ENCODE measurements at regions not wholly inside any gene's neighbourhood (a gene's known extent, or its start where the extent isn't known, plus 50 kb on each side); places are given as distances from the start of the nearest gene placed in this dataset.

DNA sequence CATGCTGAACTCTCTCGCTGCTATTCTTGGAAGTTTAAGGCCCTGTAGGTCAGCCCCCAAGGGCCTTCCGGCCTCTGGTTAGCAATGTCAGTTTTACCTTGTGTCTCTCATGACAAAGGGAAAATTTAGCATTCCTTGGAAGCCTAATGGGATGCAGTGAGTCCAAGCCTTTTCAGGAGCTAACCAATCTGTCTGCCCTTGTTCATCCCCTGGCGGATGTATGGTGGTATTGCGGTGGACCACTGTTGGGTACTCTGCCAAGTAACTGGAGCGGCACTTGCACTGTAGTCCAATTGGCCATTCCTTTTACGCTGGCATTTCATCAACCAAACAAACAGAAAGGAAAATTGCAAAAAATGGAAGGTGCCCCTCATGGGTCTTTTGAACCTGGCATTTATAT lies 318.4 kb upstream of the NMUR2 start:
- no peak for TF ChIP-seq POLR2A (IDR thresholded peaks at IDR 0.05)
- TF ChIP-seq, protein P1, sequence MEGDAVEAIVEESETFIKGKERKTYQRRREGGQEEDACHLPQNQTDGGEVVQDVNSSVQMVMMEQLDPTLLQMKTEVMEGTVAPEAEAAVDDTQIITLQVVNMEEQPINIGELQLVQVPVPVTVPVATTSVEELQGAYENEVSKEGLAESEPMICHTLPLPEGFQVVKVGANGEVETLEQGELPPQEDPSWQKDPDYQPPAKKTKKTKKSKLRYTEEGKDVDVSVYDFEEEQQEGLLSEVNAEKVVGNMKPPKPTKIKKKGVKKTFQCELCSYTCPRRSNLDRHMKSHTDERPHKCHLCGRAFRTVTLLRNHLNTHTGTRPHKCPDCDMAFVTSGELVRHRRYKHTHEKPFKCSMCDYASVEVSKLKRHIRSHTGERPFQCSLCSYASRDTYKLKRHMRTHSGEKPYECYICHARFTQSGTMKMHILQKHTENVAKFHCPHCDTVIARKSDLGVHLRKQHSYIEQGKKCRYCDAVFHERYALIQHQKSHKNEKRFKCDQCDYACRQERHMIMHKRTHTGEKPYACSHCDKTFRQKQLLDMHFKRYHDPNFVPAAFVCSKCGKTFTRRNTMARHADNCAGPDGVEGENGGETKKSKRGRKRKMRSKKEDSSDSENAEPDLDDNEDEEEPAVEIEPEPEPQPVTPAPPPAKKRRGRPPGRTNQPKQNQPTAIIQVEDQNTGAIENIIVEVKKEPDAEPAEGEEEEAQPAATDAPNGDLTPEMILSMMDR (IDR thresholded peaks at IDR 0.05), result no peak
- no peak for TF ChIP-seq EP300 (IDR thresholded peaks at IDR 0.05)
